CD14-positive monocyte (primary cell): ENCODE measurements at regions not wholly inside any gene's neighbourhood (a gene's known extent, or its start where the extent isn't known, plus 50 kb on each side); places are given as distances from the start of the nearest gene placed in this dataset.

ENCODE experiments used
- DNase-seq, 3 donors: peaks; one replicate each; pipeline ENCODE4 v3.0.0-alpha.2; 2011 to 2022
- H2AFZ ChIP-seq: 2 replicates; pipeline ENCODE4 v1.6.0; 2012; ENCODE audit warnings: mild to moderate bottlenecking, low read depth, low read length, inconsistent platforms; ENCODE audit not compliant: insufficient read depth, poor library complexity, severe bottlenecking
- H3K27ac ChIP-seq, 2 donors: 1 replicate in 1 of 2; 2 replicates in 1 of 2; pipeline ENCODE4 v1.5.1; 2012 to 2013; ENCODE audit warnings: low read length in 2 of 2, control low read depth in 1 of 2, inconsistent platforms in 1 of 2, low read depth in 1 of 2, mild to moderate bottlenecking in 1 of 2
- H3K27me3 ChIP-seq, 2 donors: one replicate each; pipeline versions ENCODE4 v1.6.0 to v1.6.1; 2011 to 2013; ENCODE audit warnings: low read length in 2 of 2; ENCODE audit not compliant: control insufficient read depth in 2 of 2, insufficient read depth in 2 of 2
- H3K36me3 ChIP-seq, 2 donors: replicated peaks in 1 of 2; 1 replicate in 1 of 2; 2 replicates in 1 of 2; pipeline versions ENCODE4 v1.5.1 to v1.6.1; 2012 to 2013; ENCODE audit warnings: low read length in 2 of 2, control low read depth in 1 of 2, inconsistent platforms in 1 of 2, mild to moderate bottlenecking in 1 of 2; ENCODE audit not compliant: insufficient read depth in 2 of 2, control insufficient read depth in 1 of 2
- H3K4me1 ChIP-seq, 2 donors: 1 replicate in 1 of 2; 2 replicates in 1 of 2; pipeline versions ENCODE4 v1.5.1 to v1.6.1; 2012 to 2013; ENCODE audit warnings: low read length in 2 of 2, control low read depth in 1 of 2, inconsistent platforms in 1 of 2, mild to moderate bottlenecking in 1 of 2, moderate library complexity in 1 of 2; ENCODE audit not compliant: insufficient read depth in 2 of 2, control insufficient read depth in 1 of 2
- H3K4me2 ChIP-seq: replicated peaks from 2 replicates; pipeline ENCODE3; 2012; ENCODE audit warnings: low read length, moderate library complexity, mild to moderate bottlenecking; ENCODE audit not compliant: poor library complexity, severe bottlenecking; ENCODE audit errors: extremely low read depth
- H3K4me3 ChIP-seq, 3 experiments: fragments of 200-600 bp in 1 of 3; sonication (generic) in 1 of 3; replicated peaks in 1 of 3; 1 replicate in 2 of 3; 2 replicates in 1 of 3; pipeline ENCODE4 v1.5.1; 2011 to 2013; ENCODE audit warnings: low read length in 3 of 3, mild to moderate bottlenecking in 3 of 3, control low read depth in 2 of 3, low read depth in 2 of 3, inconsistent platforms in 1 of 3, moderate library complexity in 1 of 3
- H3K79me2 ChIP-seq: 2 replicates; pipeline ENCODE4 v1.6.0; 2012; ENCODE audit warnings: mild to moderate bottlenecking, control low read depth, inconsistent platforms, low read length, moderate library complexity; ENCODE audit not compliant: insufficient read depth
- H3K9ac ChIP-seq: 2 replicates; pipeline ENCODE4 v1.6.0; 2017; ENCODE audit warnings: low read length, mild to moderate bottlenecking; ENCODE audit not compliant: insufficient read depth, poor library complexity, severe bottlenecking
- H3K9me3 ChIP-seq, 2 donors: replicated peaks in 1 of 2; 1 replicate in 1 of 2; 2 replicates in 1 of 2; pipeline versions ENCODE4 v1.5.1 to v1.6.1; 2012 to 2013; ENCODE audit warnings: low read length in 2 of 2, control low read depth in 1 of 2; ENCODE audit not compliant: control insufficient read depth in 1 of 2, insufficient read depth in 1 of 2
- H4K20me1 ChIP-seq: 2 replicates; pipeline ENCODE4 v1.6.0; 2012; ENCODE audit warnings: mild to moderate bottlenecking, low read length, control low read depth, moderate library complexity; ENCODE audit not compliant: insufficient read depth
- H3K27ac Mint-ChIP-seq, 7 donors: one replicate each; pipeline ENCODE4 v1.8.0; 2020; ENCODE audit warnings: mild to moderate bottlenecking in 7 of 7, mixed read lengths in 7 of 7, moderate library complexity in 6 of 7, inconsistent platforms in 2 of 7
- H3K27me3 Mint-ChIP-seq, 3 donors: one replicate each; pipeline ENCODE4 v1.8.0; 2021 to 2022; ENCODE audit warnings: low read depth in 3 of 3, mild to moderate bottlenecking in 3 of 3, mixed read lengths in 3 of 3, moderate library complexity in 3 of 3, inconsistent platforms in 1 of 3
- H3K36me3 Mint-ChIP-seq, 2 donors: one replicate each; pipeline ENCODE4 v1.8.0; 2020; ENCODE audit warnings: mixed read lengths in 2 of 2, inconsistent platforms in 1 of 2, mild to moderate bottlenecking in 1 of 2
- H3K4me1 Mint-ChIP-seq: one replicate; pipeline ENCODE4 v1.8.0; 2020; ENCODE audit warnings: mild to moderate bottlenecking, mixed read lengths
- H3K4me3 Mint-ChIP-seq, 2 donors: one replicate each; pipeline ENCODE4 v1.8.0; 2020; ENCODE audit warnings: mild to moderate bottlenecking in 2 of 2, mixed read lengths in 2 of 2, moderate library complexity in 1 of 2
- H3K9me3 Mint-ChIP-seq, 7 donors: one replicate each; pipeline ENCODE4 v1.8.0; 2020 to 2022; ENCODE audit warnings: mixed read lengths in 7 of 7, mild to moderate bottlenecking in 6 of 7, moderate library complexity in 6 of 7, inconsistent platforms in 2 of 7
- CTCF ChIP-seq: fragments of 200-600 bp; IDR thresholded peaks from one replicate; pipeline ENCODE4 v1.8.0; 2022; ENCODE audit warnings: antibody characterized with exemption, mild to moderate bottlenecking
- WGBS: methylation state at CpG from one replicate; pipeline ENCODE4 v1.1.5; 2013; ENCODE audit warnings: missing lambda C conversion rate; ENCODE audit not compliant: insufficient coverage; 5-methylcytosine and 5-hydroxymethylcytosine counted together
- intact Hi-C, 2 donors: fragments of 100-400 bp; cut with micrococcal nuclease; formaldehyde crosslinking; loops; one replicate each; pipeline versions ENCODE4 v1.15.0 to v1.15.1; 2023

GRCh38 chr5:104119529-104119928, 556.9 kb upstream of the NUDT12 start:
- Mint-ChIP-seq H3K9me3 (peaks cover 0 to 10% (median 2%) of the 10 kb centered on the region in 7 donors), H3K27me3 (no peaks in the 10 kb centered on the region), H3K4me1 (no peaks in the 10 kb centered on the region), H3K4me3 (no peak overlapping the region), H3K27ac (no peak overlapping the region), H3K36me3 (no peaks in the 10 kb centered on the region)
- no peaks in the 10 kb centered on the region for H3K36me3 ChIP-seq
- no peak overlapping the region for H2AFZ ChIP-seq
- no peak overlapping the region for H3K9ac ChIP-seq
- H3K27me3 ChIP-seq, result no peaks in the 10 kb centered on the region
- no peak overlapping the region for H3K4me3 ChIP-seq
- H3K79me2 ChIP-seq, result no peaks in the 10 kb centered on the region
- intact Hi-C loops, result no loop called here
- H3K4me1 ChIP-seq, result no peaks in the 10 kb centered on the region
- peaks cover 0 to 7% of the 10 kb centered on the region in 2 donors for H3K9me3 ChIP-seq
- no peak overlapping the region for H3K27ac ChIP-seq
- DNase-seq, result no peak
- H4K20me1 ChIP-seq, result no peaks in the 10 kb centered on the region
- H3K4me2 ChIP-seq, result no peak overlapping the region
- TF ChIP-seq CTCF, result no peak

GRCh38 chr5:104111632-104112031, 549.0 kb upstream of the NUDT12 start:
- Histone ChIP-seq H3K4me2 (no peak overlapping the region), H3K36me3 (no peaks in the 10 kb centered on the region), H3K27me3 (no peaks in the 10 kb centered on the region), H3K79me2 (no peaks in the 10 kb centered on the region), H3K9me3 (peaks cover 0 to 4% of the 10 kb centered on the region in 2 donors), H3K4me3 (no peak overlapping the region), H2AFZ (no peak overlapping the region), H3K4me1 (no peaks in the 10 kb centered on the region), H3K9ac (no peak overlapping the region), H4K20me1 (no peaks in the 10 kb centered on the region), H3K27ac (no peak overlapping the region)
- WGBS, result no CpG with 5 or more reads among the region's 2 CpGs
- Mint-ChIP-seq H3K36me3 (no peaks in the 10 kb centered on the region), H3K27ac (no peak overlapping the region), H3K4me1 (no peaks in the 10 kb centered on the region), H3K27me3 (no peaks in the 10 kb centered on the region), H3K4me3 (no peak overlapping the region), H3K9me3 (peaks cover 0 to 10% (median 7%) of the 10 kb centered on the region in 7 donors)
- no peak for TF ChIP-seq CTCF
- peak in 1 of 3 donors; percentile 14 for DNase-seq
- intact Hi-C loops, result no loop called here
